ENCODE measurements at regions not wholly inside any gene's neighbourhood (a gene's known extent, or its start where the extent isn't known, plus 50 kb on each side); places are given as distances from the start of the nearest gene placed in this dataset.

DNA sequence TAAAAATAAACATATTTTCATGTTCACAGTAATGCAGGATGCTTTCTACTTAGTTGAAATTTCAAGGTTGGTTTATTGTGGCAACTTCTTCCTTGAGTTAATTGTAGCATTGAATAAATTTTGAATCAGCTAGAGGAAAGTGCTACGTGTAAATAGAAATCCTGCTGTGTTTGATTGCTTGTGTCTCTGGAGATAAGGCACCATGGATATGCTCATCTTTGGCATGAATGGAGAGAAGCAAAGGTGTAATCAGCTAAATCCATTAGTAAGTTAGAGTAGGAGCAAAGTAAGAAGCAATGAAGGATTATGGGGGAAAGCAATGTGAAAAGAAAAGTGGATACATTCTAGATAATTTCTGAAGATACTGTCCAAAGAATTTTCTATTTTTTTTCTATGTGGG, 331.1 kb downstream of the PTPRC start:
- TF ChIP-seq, protein P1, sequence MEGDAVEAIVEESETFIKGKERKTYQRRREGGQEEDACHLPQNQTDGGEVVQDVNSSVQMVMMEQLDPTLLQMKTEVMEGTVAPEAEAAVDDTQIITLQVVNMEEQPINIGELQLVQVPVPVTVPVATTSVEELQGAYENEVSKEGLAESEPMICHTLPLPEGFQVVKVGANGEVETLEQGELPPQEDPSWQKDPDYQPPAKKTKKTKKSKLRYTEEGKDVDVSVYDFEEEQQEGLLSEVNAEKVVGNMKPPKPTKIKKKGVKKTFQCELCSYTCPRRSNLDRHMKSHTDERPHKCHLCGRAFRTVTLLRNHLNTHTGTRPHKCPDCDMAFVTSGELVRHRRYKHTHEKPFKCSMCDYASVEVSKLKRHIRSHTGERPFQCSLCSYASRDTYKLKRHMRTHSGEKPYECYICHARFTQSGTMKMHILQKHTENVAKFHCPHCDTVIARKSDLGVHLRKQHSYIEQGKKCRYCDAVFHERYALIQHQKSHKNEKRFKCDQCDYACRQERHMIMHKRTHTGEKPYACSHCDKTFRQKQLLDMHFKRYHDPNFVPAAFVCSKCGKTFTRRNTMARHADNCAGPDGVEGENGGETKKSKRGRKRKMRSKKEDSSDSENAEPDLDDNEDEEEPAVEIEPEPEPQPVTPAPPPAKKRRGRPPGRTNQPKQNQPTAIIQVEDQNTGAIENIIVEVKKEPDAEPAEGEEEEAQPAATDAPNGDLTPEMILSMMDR (IDR thresholded peaks at IDR 0.05; ENCODE audit: low read depth, low read length), result no peak
- no peak for TF ChIP-seq EZH2phosphoT487 (IDR thresholded peaks at IDR 0.05; ENCODE audit: low read depth)

All from OCI-LY3 (cell line).